Esophagus (tissue), 2 donors: ENCODE measurements at regions not wholly inside any gene's neighbourhood (a gene's known extent, or its start where the extent isn't known, plus 50 kb on each side); places are given as distances from the start of the nearest gene placed in this dataset.

ENCODE experiments used
- H3K27ac ChIP-seq, 2 donors: one replicate each; pipeline ENCODE4 v1.5.1; 2013; ENCODE audit warnings: low read depth in 2 of 2, mild to moderate bottlenecking in 2 of 2, inconsistent platforms in 1 of 2, low read length in 1 of 2, moderate library complexity in 1 of 2
- H3K27me3 ChIP-seq, 2 donors: one replicate each; pipeline ENCODE4 v1.6.1; 2013; ENCODE audit warnings: low read length in 2 of 2, control low read depth in 1 of 2, mild to moderate bottlenecking in 1 of 2; ENCODE audit not compliant: insufficient read depth in 2 of 2, control insufficient read depth in 1 of 2
- H3K36me3 ChIP-seq, 2 donors: one replicate each; pipeline ENCODE4 v1.6.1; 2013; ENCODE audit warnings: low read length in 1 of 2; ENCODE audit not compliant: control insufficient read depth in 2 of 2, insufficient read depth in 2 of 2
- H3K4me1 ChIP-seq, 2 donors: one replicate each; pipeline ENCODE4 v1.6.1; 2013; ENCODE audit warnings: low read length in 1 of 2; ENCODE audit not compliant: control insufficient read depth in 2 of 2, insufficient read depth in 2 of 2
- H3K4me3 ChIP-seq, 2 donors: one replicate each; pipeline ENCODE4 v1.5.1; 2013; ENCODE audit warnings: low read length in 2 of 2, mild to moderate bottlenecking in 2 of 2, low read depth in 1 of 2, moderate library complexity in 1 of 2
- H3K9me3 ChIP-seq, 2 donors: one replicate each; pipeline ENCODE4 v1.6.1; 2013; ENCODE audit warnings: mild to moderate bottlenecking in 2 of 2, low read depth in 1 of 2, low read length in 1 of 2, moderate library complexity in 1 of 2; ENCODE audit not compliant: control insufficient read depth in 2 of 2, insufficient read depth in 1 of 2
- WGBS, 2 donors: extraction: QIAGEN DNeasy Blood & Tissue Kit; methylation state at CpG; one replicate each; pipeline ENCODE4 v1.1.7; 2013; 5-methylcytosine and 5-hydroxymethylcytosine counted together
- donor health status: healthy with polysubstance abuse.
- donor health status: Bipolar disorder and iron deficiency.

DNA sequence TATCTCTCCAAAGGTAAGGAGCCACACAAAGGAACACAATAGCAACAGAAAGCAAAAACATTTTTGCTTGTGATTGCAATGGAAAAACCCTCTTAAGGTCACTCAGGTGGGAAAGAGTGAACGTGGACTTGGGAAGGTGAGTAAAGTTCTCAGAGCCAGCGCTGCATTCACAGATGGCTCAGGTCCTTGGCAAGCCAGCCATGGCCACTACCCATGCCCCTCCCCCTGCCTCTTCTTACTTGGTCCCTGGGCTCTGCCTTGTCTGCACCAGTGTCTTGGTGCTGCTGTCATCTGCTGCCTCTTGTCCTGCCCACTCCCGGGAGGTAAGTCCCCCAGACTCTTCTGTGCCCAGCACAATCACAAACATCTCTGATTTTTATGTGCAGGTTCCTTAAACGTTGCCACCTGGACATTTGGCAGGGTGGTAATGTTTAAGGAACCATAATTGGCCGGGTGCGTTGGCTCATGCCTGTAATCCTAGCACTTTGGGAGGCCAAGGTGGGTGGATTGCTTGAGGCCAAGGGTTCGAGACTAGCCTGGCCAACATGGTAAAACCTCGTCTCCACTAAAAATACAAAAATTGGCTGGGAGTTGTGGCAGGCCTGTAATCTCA lies 74.6 kb downstream of the FEM1C start:
- H3K4me1 ChIP-seq: no peaks in the 10 kb centered on the region
- H3K27ac ChIP-seq: no peak overlapping the region
- H3K36me3 ChIP-seq: no peaks in the 10 kb centered on the region
- H3K27me3 ChIP-seq: no peaks in the 10 kb centered on the region
- 87 to 88% methylated on average over 8 of the region's 8 CpGs for WGBS, 2 donors
- H3K9me3 ChIP-seq: no peaks in the 10 kb centered on the region
- no peak overlapping the region for H3K4me3 ChIP-seq

DNA sequence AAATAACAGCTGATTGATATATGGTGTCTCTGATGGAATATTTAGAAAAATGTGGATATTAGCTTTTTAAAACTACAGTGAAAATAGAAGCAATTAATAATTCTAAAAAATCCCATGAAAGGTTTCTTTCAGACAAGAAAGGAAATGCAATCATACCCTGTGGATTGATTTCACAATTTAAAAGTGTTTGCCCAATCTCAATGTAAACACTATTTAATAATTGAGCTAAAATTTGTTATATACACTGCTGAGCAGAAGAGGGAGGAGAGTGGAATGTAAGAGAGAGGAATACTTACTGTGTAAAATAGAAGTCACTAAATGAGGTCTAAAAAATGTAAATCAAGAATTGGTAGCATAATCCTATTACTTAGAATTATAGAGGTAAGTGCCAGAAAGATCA lies 76.9 kb downstream of the FEM1C start:
- H3K36me3 ChIP-seq: no peaks in the 10 kb centered on the region
- H3K4me3 ChIP-seq: no peak overlapping the region
- no peaks in the 10 kb centered on the region for H3K4me1 ChIP-seq
- H3K27ac ChIP-seq: no peak overlapping the region
- no peaks in the 10 kb centered on the region for H3K9me3 ChIP-seq
- H3K27me3 ChIP-seq: no peaks in the 10 kb centered on the region

GRCh38 chr5:115465431-115465830 lies 79.1 kb downstream of the FEM1C start:
- WGBS, 2 donors: 99 to 100% methylated on average over 1 of the region's 1 CpG
- Histone ChIP-seq H3K4me1 (no peaks in the 10 kb centered on the region), H3K36me3 (no peaks in the 10 kb centered on the region), H3K4me3 (no peak overlapping the region), H3K9me3 (no peaks in the 10 kb centered on the region), H3K27ac (no peak overlapping the region), H3K27me3 (no peaks in the 10 kb centered on the region)

GRCh38 chr5:115463983-115464382 lies 80.6 kb downstream of the FEM1C start:
- H3K4me1 ChIP-seq: no peaks in the 10 kb centered on the region
- H3K27ac ChIP-seq: no peak overlapping the region
- no peak overlapping the region for H3K4me3 ChIP-seq
- WGBS, 2 donors: 51 to 74% methylated on average over 1 of the region's 1 CpG
- no peaks in the 10 kb centered on the region for H3K27me3 ChIP-seq
- H3K36me3 ChIP-seq: no peaks in the 10 kb centered on the region
- no peaks in the 10 kb centered on the region for H3K9me3 ChIP-seq

DNA sequence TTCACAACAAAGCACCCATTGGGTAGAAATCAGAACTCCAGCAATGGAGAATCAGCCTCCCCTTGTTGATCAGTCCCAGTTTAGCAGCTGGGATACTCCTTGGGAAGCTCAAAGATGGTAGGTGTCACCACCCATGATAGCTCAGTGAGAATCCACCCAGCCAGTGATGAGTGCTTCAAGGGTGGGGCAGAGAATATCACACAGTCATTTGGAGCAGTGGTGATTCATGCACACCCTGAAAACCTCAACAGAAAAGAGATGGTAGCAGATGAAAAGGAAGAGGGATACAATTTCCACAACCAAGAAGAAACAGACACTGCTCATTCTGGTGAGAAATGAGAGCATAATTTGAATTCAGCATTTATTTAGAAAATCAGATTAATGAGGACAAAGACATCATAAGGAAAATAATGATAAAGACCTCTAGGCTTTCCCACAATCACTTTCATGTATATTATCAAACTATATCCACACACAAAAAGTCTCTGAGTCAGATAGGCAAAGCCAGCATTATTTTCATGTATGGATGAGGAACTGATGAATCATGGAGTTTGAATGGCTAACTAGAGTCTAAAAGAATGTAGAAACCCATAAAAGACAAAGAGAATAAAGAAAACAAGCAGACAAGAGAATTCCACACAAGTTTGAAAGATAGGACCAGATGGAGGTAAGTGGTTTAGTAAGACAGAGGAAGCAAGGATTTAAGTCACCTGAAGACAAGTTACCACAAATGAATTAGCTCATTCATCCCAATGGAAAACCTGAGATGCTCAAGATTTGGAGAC lies 82.9 kb downstream of the FEM1C start:
- H3K27ac ChIP-seq: peak overlapping the region in 1 of 2 donors; percentile 46
- H3K4me1 ChIP-seq: no peaks in the 10 kb centered on the region
- H3K4me3 ChIP-seq: no peak overlapping the region
- no peaks in the 10 kb centered on the region for H3K36me3 ChIP-seq
- no peaks in the 10 kb centered on the region for H3K9me3 ChIP-seq
- H3K27me3 ChIP-seq: no peaks in the 10 kb centered on the region

GRCh38 chr5:115461093-115461492 lies 83.5 kb downstream of the FEM1C start:
- peak overlapping the region in 1 of 2 donors; percentile 46 for H3K27ac ChIP-seq
- H3K36me3 ChIP-seq: no peaks in the 10 kb centered on the region
- no peaks in the 10 kb centered on the region for H3K9me3 ChIP-seq
- WGBS, 2 donors: 77 to 80% methylated on average over 4 of the region's 4 CpGs
- no peak overlapping the region for H3K4me3 ChIP-seq
- no peaks in the 10 kb centered on the region for H3K27me3 ChIP-seq
- no peaks in the 10 kb centered on the region for H3K4me1 ChIP-seq

DNA sequence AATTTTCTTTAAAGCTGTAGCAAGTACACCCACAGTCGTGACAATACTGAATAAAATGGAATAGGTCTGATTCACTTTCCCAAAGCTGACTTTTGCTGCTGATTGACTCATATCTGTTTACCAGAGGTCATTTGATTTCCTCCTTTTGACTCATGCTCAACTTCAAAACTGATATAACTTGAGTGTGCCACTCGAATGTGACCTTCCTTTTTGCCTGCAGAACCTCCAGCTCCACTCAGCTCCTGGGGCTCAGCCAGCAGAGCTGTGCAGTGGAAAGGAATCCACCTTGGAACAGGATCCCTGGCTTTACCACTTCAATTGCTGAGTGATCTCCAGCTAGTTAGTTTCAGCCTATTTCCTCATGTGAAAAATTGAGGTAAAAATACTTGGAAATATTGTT lies 84.1 kb downstream of the FEM1C start:
- Histone ChIP-seq H3K9me3 (no peaks in the 10 kb centered on the region), H3K4me3 (no peak overlapping the region), H3K27ac (peak overlapping the region; percentile 58 to 65), H3K27me3 (no peaks in the 10 kb centered on the region), H3K4me1 (no peaks in the 10 kb centered on the region), H3K36me3 (no peaks in the 10 kb centered on the region)
- WGBS, 2 donors: 34 to 36% methylated on average over 2 of the region's 2 CpGs

DNA sequence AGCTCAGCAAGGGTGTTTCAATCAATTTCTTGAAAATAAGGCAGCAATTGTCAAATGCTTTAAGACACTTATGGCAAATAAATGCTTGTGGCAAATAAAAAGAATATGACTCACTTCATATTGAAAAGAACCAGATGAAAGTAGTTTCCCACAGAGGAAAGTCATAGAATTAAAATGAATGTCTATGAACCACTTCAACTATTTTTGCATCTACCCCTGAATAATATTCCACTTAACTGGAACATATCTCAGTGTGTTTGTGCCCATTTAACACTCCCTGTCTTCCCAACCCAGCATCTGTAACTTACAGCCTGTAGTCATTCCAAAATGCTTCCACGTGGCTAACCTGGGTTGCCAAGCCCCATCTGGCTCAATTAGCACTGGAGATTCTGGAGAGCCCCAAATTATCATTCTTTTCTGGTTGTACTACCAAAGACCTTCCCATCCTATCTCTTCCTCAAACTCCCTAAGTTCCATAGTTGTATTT lies 84.7 kb downstream of the FEM1C start:
- Histone ChIP-seq H3K27ac (peak overlapping the region; percentile 58 to 65), H3K27me3 (no peaks in the 10 kb centered on the region), H3K9me3 (no peaks in the 10 kb centered on the region), H3K36me3 (no peaks in the 10 kb centered on the region), H3K4me3 (no peak overlapping the region), H3K4me1 (no peaks in the 10 kb centered on the region)
- 61 to 73% methylated on average over 1 of the region's 1 CpG for WGBS, 2 donors

GRCh38 chr5:115458416-115458815 lies 86.2 kb downstream of the FEM1C start:
- no peaks in the 10 kb centered on the region for H3K9me3 ChIP-seq
- no peak overlapping the region for H3K4me3 ChIP-seq
- no peaks in the 10 kb centered on the region for H3K4me1 ChIP-seq
- no peak overlapping the region for H3K27ac ChIP-seq
- WGBS, 2 donors: 81 to 92% methylated on average over 1 of the region's 1 CpG
- H3K27me3 ChIP-seq: no peaks in the 10 kb centered on the region
- H3K36me3 ChIP-seq: no peaks in the 10 kb centered on the region

GRCh38 chr5:115458003-115458409 lies 86.6 kb downstream of the FEM1C start:
- H3K4me1 ChIP-seq: no peaks in the 10 kb centered on the region
- H3K36me3 ChIP-seq: no peaks in the 10 kb centered on the region
- H3K27ac ChIP-seq: no peak overlapping the region
- H3K4me3 ChIP-seq: no peak overlapping the region
- WGBS, 2 donors: 58 to 73% methylated on average over 4 of the region's 4 CpGs
- no peaks in the 10 kb centered on the region for H3K9me3 ChIP-seq
- H3K27me3 ChIP-seq: no peaks in the 10 kb centered on the region
